IPS DF 4.7 (cell line): ENCODE measurements at regions not wholly inside any gene's neighbourhood (a gene's known extent, or its start where the extent isn't known, plus 50 kb on each side); places are given as distances from the start of the nearest gene placed in this dataset.
"Not testable (repeated sequence)": the region's sequence is repeated elsewhere in the genome, so short reads cannot be mapped to it uniquely, and the experiment has no call there.

Experiments used
- DNase-seq: peaks from one replicate; pipeline ENCODE4 v3.0.0-alpha.2; 2013; ENCODE audit warnings: low spot score; ENCODE audit errors: extremely low read depth

GRCh38 chr10:21366108-21366507, 159.4 kb downstream of the SKIDA1 start:
- not testable (repeated sequence) for DNase-seq

DNA sequence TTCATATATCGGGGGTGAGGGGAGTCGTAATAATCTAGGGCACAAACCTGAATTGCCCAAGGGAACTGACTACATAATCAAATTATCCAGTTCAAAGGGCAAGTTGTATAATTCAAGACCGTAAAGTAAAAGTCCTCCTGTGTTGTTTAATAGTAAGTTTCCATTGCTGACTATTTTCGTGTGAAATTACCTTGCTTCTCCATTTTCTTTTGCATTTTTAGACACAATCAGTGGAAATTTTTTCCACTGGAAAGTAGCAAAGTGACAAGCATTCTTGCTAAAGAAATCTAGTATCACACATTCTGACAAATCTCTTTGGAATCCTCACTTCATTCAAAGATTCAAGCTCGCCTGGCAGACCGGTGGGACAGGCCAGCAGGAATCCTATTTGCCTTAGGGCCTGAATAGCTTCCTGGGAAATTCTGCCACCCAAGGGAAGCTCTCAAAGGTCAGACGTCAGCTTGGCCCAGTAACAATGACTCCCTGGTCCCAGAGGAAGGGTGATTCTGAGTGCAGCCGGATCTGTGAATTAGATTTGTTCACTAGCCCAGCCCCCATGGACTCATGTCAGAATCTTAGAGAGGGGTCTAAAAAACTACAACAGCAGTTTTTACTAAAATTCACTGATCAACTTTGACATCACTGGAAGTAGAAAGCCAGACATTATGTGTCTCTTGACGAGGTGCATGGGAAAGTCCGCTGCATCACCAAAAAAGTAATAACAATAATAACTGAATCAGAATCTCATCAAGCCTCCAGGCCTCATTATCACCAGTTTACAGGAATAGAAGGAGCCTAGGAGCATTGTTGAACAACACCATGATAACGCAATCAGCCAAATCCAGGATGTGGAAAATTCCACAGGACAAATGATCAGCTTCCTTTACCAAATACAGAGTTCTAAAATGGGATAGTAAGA, 161.0 kb downstream of the SKIDA1 start:
- peak; percentile 72 for DNase-seq

DNA sequence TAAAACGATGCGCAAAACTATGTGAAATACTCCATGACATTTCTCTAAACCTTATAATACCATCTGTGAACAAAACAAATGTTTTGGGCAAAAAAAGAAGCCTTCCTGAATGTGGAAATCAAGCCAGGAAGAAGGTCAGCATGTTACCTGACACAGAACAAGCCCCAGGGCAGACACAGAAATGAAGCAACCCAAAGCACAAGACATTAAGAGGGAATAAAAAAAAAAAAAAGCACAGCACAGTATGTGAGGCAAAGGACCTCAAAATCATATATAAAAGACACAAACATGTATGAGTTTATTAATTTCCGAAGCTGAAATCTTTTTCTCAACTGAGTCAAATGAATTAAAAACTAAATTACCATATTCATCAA, 161.8 kb downstream of the SKIDA1 start:
- DNase-seq, result no peak

- DNase-seq, result no peak
Observed at GRCh38 chr10:21363092-21363730, 162.3 kb downstream of the SKIDA1 start.

GRCh38 chr10:21359202-21359601, 166.3 kb downstream of the SKIDA1 start:
- no peak for DNase-seq

- DNase-seq, result no peak
Observed at GRCh38 chr10:21355591-21356011, 169.9 kb downstream of the SKIDA1 start.

- no peak for DNase-seq
Observed at GRCh38 chr10:21352886-21353285, 172.6 kb downstream of the SKIDA1 start.

DNA sequence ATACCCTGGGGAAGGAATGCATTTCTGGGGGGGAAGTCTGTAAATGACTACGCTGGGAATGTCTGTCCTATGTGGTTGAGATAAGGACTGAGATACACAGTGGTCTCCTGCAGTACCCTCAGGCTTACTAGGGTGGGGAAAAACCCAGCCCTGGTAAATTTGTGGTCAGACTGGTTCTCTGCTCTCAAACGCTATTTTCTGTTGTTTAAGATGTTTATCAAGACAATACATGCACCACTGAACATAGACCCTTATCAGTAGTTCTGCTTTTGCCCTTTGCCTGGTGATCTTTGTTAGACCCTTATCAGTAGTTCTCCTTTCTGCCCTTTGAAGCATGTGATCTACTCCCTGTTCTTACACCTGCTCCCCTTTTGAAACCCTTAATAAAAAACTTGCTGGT, 173.9 kb downstream of the SKIDA1 start:
- DNase-seq, result not testable (repeated sequence)

GRCh38 chr10:21349912-21350286, 175.6 kb downstream of the SKIDA1 start:
- no peak for DNase-seq

DNA sequence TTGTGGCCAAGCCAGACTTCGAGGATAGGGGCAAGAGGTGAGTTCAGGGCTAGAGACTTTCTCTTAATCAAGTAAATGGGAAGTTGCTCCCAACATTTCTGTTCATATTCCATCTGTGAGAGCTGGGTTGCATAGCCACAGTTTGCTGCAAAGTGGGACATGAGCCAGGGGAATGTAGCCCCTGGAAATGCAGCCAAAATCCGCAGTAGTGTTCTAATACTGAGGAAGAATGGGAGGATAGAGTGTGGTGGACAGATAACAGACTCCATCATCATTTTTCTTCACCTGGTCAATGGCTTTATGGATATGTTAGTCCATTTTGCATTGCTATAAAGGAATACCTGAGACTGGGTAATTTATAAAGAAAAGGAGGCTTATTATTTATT, 177.7 kb downstream of the SKIDA1 start:
- no peak for DNase-seq

DNA sequence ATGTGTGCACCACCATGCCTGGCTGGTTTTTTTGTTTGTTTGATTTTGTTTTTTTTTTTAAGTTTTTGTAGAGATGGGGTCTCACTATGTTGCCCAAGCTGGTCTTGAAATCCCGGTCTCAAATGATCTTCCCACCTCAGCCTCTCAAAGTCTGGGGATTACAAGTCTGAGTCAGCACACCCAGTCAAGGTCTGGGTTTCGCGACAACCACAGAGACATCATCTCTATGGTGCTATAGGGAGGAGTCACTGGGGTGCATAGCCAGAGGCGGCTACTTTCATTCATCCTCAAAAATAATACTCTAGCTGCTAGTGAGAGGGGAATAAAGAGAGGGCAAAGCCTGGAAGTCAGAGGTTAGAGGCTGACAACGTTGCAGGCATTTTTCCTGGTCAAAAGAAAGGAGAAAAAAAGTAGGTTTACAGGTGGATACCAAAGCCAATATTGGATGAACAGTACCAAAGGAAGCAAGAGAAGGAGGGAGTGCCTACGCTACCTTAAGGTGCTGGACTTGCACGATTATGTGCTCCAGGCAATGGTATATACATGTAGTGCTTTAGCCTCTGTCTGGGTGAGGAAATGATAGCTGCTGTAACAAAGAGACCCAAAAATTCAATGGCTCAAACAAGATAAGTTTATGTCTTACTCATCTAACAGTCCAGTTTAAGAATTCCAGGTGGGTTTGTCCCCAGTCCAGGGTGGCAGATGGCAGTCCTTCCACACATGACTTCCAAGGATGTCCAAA, 178.3 kb downstream of the SKIDA1 start:
- DNase-seq, result no peak

GRCh38 chr10:21343087-21343486, 182.4 kb downstream of the SKIDA1 start:
- DNase-seq, result no peak

DNA sequence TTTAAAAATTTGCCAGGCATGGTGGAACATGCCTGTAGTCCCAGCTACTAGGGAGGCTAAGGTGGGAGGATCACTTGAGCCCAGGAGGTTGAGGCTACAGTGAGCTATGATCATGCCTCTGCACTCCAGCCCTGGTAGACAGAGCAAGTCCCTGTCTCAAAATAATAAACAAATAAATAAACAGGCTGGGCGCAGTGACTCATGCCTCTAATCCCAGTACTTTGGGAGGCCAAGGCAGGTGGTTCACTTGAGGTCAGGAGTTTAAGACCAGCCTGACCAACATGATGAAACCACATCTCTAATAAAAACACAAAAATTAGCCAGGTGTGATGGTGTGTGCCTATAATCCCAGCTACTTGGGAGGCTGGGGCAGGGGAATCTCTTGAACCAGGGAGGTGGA, 183.0 kb downstream of the SKIDA1 start:
- not testable (repeated sequence) for DNase-seq

DNA sequence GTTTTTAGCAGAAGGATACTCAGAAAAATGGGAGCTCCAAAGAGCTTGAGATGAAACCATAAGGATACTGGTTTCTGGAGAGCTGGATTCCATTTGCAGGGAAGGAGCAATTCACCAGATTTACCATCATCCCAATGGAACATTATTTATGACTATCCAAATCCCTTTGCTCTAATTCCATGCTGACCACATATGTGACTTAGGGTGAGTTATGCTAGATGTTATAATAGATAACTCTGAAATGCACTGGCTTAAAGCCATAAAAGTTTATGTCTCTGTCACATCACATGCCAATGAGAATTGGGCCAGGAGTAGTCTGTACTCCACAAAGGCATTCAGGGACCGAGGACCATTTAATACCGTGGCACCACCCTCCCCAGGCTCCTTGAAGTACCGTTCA, 185.2 kb downstream of the SKIDA1 start:
- DNase-seq, result no peak

GRCh38 chr10:21337171-21337792, 188.2 kb downstream of the SKIDA1 start:
- no peak for DNase-seq

GRCh38 chr10:21336476-21337170, 188.9 kb downstream of the SKIDA1 start:
- DNase-seq, result no peak

DNA sequence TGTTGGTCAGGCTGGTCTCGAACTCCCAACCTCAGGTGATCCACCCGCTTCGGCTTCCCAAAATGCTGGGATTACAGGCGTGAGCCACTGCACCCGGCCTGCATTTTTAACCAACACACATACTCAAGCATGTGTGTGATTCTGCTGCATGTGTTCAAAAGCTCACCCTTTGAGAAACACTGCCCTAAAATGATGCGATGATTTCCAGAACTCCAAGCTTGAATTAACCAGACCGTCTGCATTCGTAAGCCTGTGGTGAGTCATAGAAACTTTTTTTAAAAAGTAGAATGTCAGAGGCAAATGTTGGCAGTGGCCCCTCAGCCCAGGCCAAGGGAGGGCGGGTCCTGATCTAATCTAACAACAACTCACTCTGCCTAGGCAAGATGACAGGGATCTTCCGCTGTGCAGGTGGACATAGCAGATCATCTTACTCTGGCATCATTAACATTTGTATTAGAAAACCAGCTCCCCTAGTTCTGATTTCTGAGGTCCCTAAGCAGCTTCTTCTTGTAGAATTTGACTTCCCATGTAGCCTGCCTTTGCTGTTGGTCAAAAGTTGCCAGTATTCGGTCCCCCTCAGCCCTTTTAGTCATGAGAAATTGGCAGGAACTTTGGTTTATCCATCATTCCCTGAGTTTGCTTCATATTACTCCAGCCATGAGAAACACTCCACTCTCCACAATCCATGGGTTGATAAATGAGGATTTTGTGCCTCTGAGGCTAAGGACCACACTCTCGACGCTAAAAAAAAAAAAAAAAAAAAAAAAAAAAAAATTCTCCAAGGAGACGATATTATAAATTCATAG, 190.4 kb downstream of the SKIDA1 start:
- DNase-seq, result no peak

GRCh38 chr10:21330628-21331020, 194.9 kb downstream of the SKIDA1 start:
- no peak for DNase-seq

DNA sequence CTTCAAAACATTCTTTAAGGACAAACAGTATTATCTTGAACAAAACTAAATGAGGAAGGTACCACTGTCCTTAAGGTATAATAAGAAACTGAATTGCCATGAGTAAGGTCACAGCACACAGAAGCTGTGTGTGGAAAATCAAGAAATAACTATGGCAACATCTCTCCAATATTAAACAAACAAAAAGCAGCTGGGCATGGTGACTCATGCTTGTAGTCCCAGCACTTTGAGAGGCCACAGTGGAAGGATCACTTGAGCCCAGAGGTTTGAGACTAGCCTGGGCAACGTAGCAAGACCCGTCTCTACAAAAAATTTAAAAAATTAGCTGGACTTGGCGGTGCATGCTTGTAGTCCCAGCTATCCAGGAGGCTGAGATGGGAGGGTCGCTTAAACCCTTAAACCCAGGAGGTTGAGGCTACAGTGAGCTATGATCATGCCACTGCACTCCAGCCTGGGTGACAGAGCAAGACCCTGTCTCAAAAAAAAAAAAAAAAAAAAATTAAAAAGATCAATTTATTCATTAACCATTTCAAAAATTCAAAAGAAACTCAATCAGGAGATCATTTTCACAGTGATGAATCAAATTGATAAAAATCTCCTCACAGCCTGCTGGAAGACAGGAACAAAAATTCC, 195.4 kb downstream of the SKIDA1 start:
- DNase-seq, result no peak
